C4-2B (cell line): ENCODE measurements at regions not wholly inside any gene's neighbourhood (a gene's known extent, or its start where the extent isn't known, plus 50 kb on each side); places are given as distances from the start of the nearest gene placed in this dataset.

Experiments used
- H3K27ac ChIP-seq: fragments of 450-650 bp; 2 replicates; pipeline ENCODE4 v1.5.1; 2017
- ZFX ChIP-seq: fragments of 450-650 bp; IDR thresholded peaks from 2 replicates; pipeline ENCODE4 v1.6.1; 2017
- TF ChIP-seq, protein P1 (sequence below): fragments of 450-650 bp; conservative IDR thresholded peaks from 2 replicates; pipeline ENCODE4 v1.5.1; 2017; ENCODE audit warnings: mild to moderate bottlenecking

DNA sequence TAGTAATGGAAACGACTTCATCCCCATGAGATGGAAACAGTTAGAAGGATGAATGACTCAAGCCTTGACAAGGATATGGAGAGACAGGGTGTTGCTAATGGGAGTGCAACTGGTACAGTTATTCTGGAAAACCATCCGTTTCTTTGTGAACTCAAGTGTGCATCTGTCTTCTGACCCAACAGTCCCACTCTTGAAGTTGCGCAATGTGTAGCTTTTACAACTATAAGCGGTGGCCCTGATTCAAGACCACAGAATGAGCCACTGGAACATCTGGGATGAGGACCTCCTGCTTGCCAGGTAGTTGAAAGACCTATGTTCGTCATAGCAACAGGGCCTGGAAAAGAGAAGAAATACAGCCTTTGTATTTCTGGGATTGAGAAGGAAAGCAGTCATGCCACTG, 115.8 kb upstream of the GMDS start:
- H3K27ac ChIP-seq: no peak overlapping the region
- TF ChIP-seq ZFX: no peak
- TF ChIP-seq, protein P1, sequence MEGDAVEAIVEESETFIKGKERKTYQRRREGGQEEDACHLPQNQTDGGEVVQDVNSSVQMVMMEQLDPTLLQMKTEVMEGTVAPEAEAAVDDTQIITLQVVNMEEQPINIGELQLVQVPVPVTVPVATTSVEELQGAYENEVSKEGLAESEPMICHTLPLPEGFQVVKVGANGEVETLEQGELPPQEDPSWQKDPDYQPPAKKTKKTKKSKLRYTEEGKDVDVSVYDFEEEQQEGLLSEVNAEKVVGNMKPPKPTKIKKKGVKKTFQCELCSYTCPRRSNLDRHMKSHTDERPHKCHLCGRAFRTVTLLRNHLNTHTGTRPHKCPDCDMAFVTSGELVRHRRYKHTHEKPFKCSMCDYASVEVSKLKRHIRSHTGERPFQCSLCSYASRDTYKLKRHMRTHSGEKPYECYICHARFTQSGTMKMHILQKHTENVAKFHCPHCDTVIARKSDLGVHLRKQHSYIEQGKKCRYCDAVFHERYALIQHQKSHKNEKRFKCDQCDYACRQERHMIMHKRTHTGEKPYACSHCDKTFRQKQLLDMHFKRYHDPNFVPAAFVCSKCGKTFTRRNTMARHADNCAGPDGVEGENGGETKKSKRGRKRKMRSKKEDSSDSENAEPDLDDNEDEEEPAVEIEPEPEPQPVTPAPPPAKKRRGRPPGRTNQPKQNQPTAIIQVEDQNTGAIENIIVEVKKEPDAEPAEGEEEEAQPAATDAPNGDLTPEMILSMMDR: no peak

DNA sequence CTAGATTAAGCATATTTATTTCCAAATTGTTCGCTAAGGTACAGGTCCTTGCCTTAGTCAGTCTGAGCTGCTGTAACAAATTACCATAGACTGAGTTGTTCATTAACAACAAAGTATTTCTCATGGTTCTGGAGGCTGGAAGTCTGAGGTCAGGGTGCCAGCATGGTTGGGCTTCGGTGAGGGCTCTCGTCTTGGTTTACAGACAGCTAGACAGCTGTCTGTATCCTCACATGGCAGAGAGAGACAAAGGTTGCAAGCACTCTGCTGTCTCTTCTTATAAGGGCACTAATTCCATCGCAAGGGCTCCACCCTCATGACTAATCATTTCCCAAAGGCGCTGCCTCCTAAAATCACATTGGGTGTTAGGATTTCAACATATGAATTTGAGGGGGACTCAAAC, 115.3 kb upstream of the GMDS start:
- no peak for TF ChIP-seq ZFX
- TF ChIP-seq, protein P1: no peak
- no peak overlapping the region for H3K27ac ChIP-seq

DNA sequence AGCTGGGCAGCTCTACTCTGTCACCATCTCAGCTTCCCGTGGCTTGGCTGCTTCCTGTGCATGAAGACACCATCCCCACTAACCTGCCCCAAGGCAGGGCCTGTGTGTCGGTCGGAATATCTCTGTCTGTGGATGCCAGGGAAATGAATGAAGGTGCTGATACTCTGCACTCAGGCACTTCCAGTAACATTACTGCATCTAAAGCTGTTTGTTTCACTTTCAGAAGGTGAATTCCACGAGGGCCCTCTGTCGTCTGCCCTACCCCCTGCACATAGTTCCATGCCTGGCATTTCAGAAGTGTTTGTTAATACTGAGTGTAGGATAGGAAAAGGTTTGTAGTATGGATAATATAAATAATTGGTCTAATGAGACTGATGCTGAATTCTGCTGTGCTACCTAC, 114.7 kb upstream of the GMDS start:
- TF ChIP-seq, protein P1: no peak
- no peak for TF ChIP-seq ZFX
- H3K27ac ChIP-seq: no peak overlapping the region

DNA sequence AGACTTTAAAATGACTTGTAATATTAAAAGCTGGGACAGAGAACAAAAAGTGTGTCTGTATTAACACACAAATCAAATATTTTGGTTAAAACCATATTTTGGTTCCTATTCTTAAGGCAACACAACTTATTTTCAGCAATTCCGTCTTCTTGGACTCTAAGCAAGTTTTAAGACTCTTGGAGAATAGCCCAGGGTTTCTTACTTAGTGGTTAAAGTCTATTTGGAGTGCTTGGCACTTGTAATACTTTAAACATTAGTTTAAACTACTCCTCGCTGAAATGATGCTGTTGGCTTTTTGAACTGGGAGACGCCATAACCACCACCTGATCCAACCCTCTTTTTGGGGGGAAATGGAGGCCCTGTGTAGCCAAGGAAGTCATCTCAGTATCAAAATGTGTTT, 109.7 kb upstream of the GMDS start:
- TF ChIP-seq ZFX: no peak
- TF ChIP-seq, protein P1: no peak
- H3K27ac ChIP-seq: no peak overlapping the region

DNA sequence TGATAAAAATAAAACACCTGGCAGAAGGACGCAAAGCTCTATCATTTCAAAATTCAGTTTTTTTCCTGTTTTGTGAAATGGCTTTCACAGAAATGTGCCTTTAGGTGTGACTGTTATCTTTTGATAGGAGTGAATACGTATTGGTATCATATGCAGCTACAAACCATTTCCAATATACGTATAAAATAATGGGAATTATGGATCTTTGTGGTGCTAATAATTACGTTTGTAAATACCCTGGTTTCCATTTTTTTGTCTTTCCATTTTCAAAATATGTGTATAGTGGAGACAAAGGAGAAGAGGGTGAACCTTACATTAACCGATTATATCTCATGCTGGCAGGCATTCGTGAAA, 108.7 kb upstream of the GMDS start:
- TF ChIP-seq, protein P1: peak; percentile 37
- TF ChIP-seq ZFX: no peak
- H3K27ac ChIP-seq: no peak overlapping the region

DNA sequence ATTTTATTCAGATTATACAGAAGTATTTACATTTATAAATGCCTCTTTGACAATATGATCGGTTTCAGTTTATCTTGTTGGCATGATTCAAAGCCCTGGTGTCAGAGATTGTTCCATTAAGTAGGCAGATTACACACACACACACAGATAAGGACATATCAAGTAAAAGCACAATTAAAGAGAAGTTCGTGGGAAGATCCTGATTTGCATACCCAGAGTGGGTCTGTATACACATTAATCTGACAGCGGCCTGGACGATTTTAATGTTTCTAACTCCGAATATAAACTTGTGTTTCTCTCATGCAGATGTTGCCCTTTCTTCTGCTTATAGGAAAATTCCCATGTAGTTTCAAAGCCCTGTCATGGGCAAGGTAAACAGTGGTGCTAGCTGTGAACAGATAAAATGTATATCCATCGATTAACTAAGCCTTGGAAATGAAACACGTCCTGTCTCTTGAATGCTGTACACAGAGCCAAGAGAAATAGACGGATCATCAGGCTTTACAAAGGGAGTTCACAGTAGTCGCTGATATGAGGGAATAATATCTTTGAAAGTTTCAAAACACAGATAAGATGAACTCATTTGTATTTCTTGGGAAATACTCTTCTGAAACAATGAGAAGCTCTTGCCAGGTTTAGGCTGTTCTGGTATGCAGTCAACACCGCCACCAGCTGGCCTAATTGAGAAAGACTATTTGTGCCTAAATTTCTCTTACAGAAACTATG, 108.2 kb upstream of the GMDS start:
- TF ChIP-seq ZFX: no peak
- TF ChIP-seq, protein P1: peak; percentile 92
- H3K27ac ChIP-seq: no peak overlapping the region

DNA sequence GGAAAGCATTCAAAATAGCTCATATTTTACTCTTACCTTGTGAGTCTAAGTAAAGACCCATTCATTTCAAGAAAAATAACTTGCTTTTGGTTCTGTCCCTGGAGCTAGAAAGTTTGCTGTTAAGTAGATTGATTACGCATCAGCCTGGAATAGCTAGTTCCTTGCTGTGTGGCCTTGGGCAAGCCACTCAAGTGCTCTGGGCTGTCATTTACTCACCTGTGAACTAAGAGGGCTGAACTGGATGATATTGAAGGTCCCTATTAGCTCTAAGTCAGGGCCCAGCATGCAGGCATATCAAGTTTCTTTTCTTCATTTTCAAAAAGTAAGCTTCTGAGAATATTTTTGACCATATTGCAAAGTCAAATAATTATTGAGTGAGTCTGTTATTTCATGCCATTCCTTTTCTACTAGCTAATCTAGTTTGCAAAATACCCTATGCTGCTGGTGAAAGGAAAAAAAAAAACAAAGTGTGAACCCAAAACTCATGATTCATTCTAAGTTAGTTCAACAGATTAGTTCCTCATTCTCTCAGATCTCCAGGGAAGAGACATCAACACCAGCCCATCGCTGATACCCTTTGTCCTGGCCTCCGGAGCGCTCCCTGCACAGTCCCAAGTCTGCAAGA, 106.5 kb upstream of the GMDS start:
- TF ChIP-seq, protein P1: no peak
- TF ChIP-seq ZFX: no peak
- H3K27ac ChIP-seq: no peak overlapping the region
